ENCODE measurements at regions not wholly inside any gene's neighbourhood (a gene's known extent, or its start where the extent isn't known, plus 50 kb on each side); places are given as distances from the start of the nearest gene placed in this dataset.
A peak's percentile ranks its signal among the peaks of the same experiment; 100 is the strongest.

GRCh38 chr1:221594576-221594975 lies 147.3 kb downstream of the DUSP10 start:
- H3K9me3 ChIP-seq (replicated peaks in 1 of 2; ENCODE audit: control insufficient read depth in 2 of 2, insufficient read depth in 1 of 2, low read depth in 1 of 2, low read length in 2 of 2), result no peaks in the 10 kb centered on the region
- WGBS, 2 donors (ENCODE audit: extremely low coverage in 2 of 2, insufficient read length in 2 of 2, insufficient replicate concordance in 1 of 2), result no CpG with 5 or more reads among the region's 2 CpGs
- peaks cover 0 to 1% of the 10 kb centered on the region in 2 donors for H3K4me1 ChIP-seq (ENCODE audit: control insufficient read depth in 2 of 2, insufficient read depth in 1 of 2, low read depth in 1 of 2, low read length in 2 of 2)
- H3K9ac ChIP-seq (ENCODE audit: low read depth, low read length, poor library complexity), result no peak overlapping the region
- no peak overlapping the region for H3K23ac ChIP-seq (ENCODE audit: low read depth, low read length, poor library complexity)
- no peaks in the 10 kb centered on the region for H3K36me3 ChIP-seq (replicated peaks in 1 of 2; ENCODE audit: control insufficient read depth in 2 of 2, insufficient read depth in 2 of 2, low read length in 2 of 2)
- H3K27me3 ChIP-seq (ENCODE audit: control insufficient read depth in 3 of 3, insufficient read depth in 3 of 3, low read depth in 1 of 3, low read length in 3 of 3), result no peaks in the 10 kb centered on the region
- H3K4me3 ChIP-seq (ENCODE audit: low read length in 2 of 2), result no peak overlapping the region
- no peak overlapping the region for H2BK15ac ChIP-seq (ENCODE audit: low read length)
- H3K14ac ChIP-seq (ENCODE audit: low read length), result no peak overlapping the region
- H4K8ac ChIP-seq (ENCODE audit: low read depth, low read length), result no peak overlapping the region
- no peak overlapping the region for H2BK120ac ChIP-seq (ENCODE audit: low read depth, low read length)
- no peak overlapping the region for H2BK5ac ChIP-seq (ENCODE audit: low read length)
- no peak overlapping the region for H2BK12ac ChIP-seq (ENCODE audit: low read length)
- H3K27ac ChIP-seq (replicated peaks; ENCODE audit: low read length), result no peak overlapping the region
- H3K4ac ChIP-seq (ENCODE audit: low read length), result no peak overlapping the region
- H2AK5ac ChIP-seq (ENCODE audit: low read depth, low read length), result no peak overlapping the region
- H4K91ac ChIP-seq (ENCODE audit: low read depth, low read length, poor library complexity), result no peak overlapping the region
- peak overlapping the region; percentile 40 for H2AFZ ChIP-seq (ENCODE audit: low read length)
- no peak for DNase-seq (ENCODE audit: low spot score)
- H3K4me2 ChIP-seq (ENCODE audit: insufficient read depth, low read length, poor library complexity, severe bottlenecking), result no peak overlapping the region
- no peak overlapping the region for H3K18ac ChIP-seq (ENCODE audit: low read length)
- H3K79me1 ChIP-seq (ENCODE audit: low read depth, low read length), result no peaks in the 10 kb centered on the region

GRCh38 chr1:221598122-221598521 lies 143.8 kb downstream of the DUSP10 start:
- no peak overlapping the region for H3K18ac ChIP-seq (ENCODE audit: low read length)

GRCh38 chr1:221601166-221601565 lies 140.7 kb downstream of the DUSP10 start:
- Histone ChIP-seq H3K14ac (ENCODE audit: low read length) (no peak overlapping the region), H3K9ac (ENCODE audit: low read depth, low read length, poor library complexity) (no peak overlapping the region), H3K9me3 (replicated peaks in 1 of 2; ENCODE audit: control insufficient read depth in 2 of 2, insufficient read depth in 1 of 2, low read depth in 1 of 2, low read length in 2 of 2) (no peaks in the 10 kb centered on the region), H2BK5ac (ENCODE audit: low read length) (no peak overlapping the region), H2AK5ac (ENCODE audit: low read depth, low read length) (no peak overlapping the region), H3K4ac (ENCODE audit: low read length) (no peak overlapping the region), H2BK12ac (ENCODE audit: low read length) (no peak overlapping the region), H3K18ac (ENCODE audit: low read length) (no peak overlapping the region), H3K4me3 (ENCODE audit: low read length in 2 of 2) (no peak overlapping the region), H3K79me1 (ENCODE audit: low read depth, low read length) (no peaks in the 10 kb centered on the region), H3K4me2 (ENCODE audit: insufficient read depth, low read length, poor library complexity, severe bottlenecking) (no peak overlapping the region), H3K27me3 (ENCODE audit: control insufficient read depth in 3 of 3, insufficient read depth in 3 of 3, low read depth in 1 of 3, low read length in 3 of 3) (no peaks in the 10 kb centered on the region), H4K91ac (ENCODE audit: low read depth, low read length, poor library complexity) (no peak overlapping the region), H3K36me3 (replicated peaks in 1 of 2; ENCODE audit: control insufficient read depth in 2 of 2, insufficient read depth in 2 of 2, low read length in 2 of 2) (no peaks in the 10 kb centered on the region), H3K27ac (replicated peaks; ENCODE audit: low read length) (no peak overlapping the region), H2AFZ (ENCODE audit: low read length) (no peak overlapping the region), H3K23ac (ENCODE audit: low read depth, low read length, poor library complexity) (no peak overlapping the region), H3K4me1 (ENCODE audit: control insufficient read depth in 2 of 2, insufficient read depth in 1 of 2, low read depth in 1 of 2, low read length in 2 of 2) (no peaks in the 10 kb centered on the region), H2BK120ac (ENCODE audit: low read depth, low read length) (no peak overlapping the region), H4K8ac (ENCODE audit: low read depth, low read length) (no peak overlapping the region), H2BK15ac (ENCODE audit: low read length) (no peak overlapping the region)
- DNase-seq (ENCODE audit: low spot score), result no peak

More at GRCh38 chr1:221598122-221598521, 143.8 kb downstream of the DUSP10 start:
- no peak overlapping the region for H3K23ac ChIP-seq (ENCODE audit: low read depth, low read length, poor library complexity)
- H3K4me2 ChIP-seq (ENCODE audit: insufficient read depth, low read length, poor library complexity, severe bottlenecking), result no peak overlapping the region
- no peaks in the 10 kb centered on the region for H3K36me3 ChIP-seq (replicated peaks in 1 of 2; ENCODE audit: control insufficient read depth in 2 of 2, insufficient read depth in 2 of 2, low read length in 2 of 2)
- no peak overlapping the region for H2BK12ac ChIP-seq (ENCODE audit: low read length)
- WGBS, 2 donors (ENCODE audit: extremely low coverage in 2 of 2, insufficient read length in 2 of 2, insufficient replicate concordance in 1 of 2), result no CpG with 5 or more reads among the region's 6 CpGs
- no peak overlapping the region for H3K9ac ChIP-seq (ENCODE audit: low read depth, low read length, poor library complexity)
- H4K91ac ChIP-seq (ENCODE audit: low read depth, low read length, poor library complexity), result no peak overlapping the region
- H3K27ac ChIP-seq (replicated peaks; ENCODE audit: low read length), result no peak overlapping the region
- no peak overlapping the region for H2AFZ ChIP-seq (ENCODE audit: low read length)
- H2BK15ac ChIP-seq (ENCODE audit: low read length), result no peak overlapping the region
- no peaks in the 10 kb centered on the region for H3K79me1 ChIP-seq (ENCODE audit: low read depth, low read length)
- DNase-seq (ENCODE audit: low spot score), result no peak
- no peak overlapping the region for H3K4me3 ChIP-seq (ENCODE audit: low read length in 2 of 2)
- H2BK120ac ChIP-seq (ENCODE audit: low read depth, low read length), result no peak overlapping the region
- no peaks in the 10 kb centered on the region for H3K9me3 ChIP-seq (replicated peaks in 1 of 2; ENCODE audit: control insufficient read depth in 2 of 2, insufficient read depth in 1 of 2, low read depth in 1 of 2, low read length in 2 of 2)
- H3K27me3 ChIP-seq (ENCODE audit: control insufficient read depth in 3 of 3, insufficient read depth in 3 of 3, low read depth in 1 of 3, low read length in 3 of 3), result no peaks in the 10 kb centered on the region
- H3K14ac ChIP-seq (ENCODE audit: low read length), result no peak overlapping the region
- peaks cover 0 to 1% of the 10 kb centered on the region in 2 donors for H3K4me1 ChIP-seq (ENCODE audit: control insufficient read depth in 2 of 2, insufficient read depth in 1 of 2, low read depth in 1 of 2, low read length in 2 of 2)
- no peak overlapping the region for H3K4ac ChIP-seq (ENCODE audit: low read length)
- H4K8ac ChIP-seq (ENCODE audit: low read depth, low read length), result no peak overlapping the region
- no peak overlapping the region for H2BK5ac ChIP-seq (ENCODE audit: low read length)
- H2AK5ac ChIP-seq (ENCODE audit: low read depth, low read length), result no peak overlapping the region

GRCh38 chr1:221602830-221603229 lies 139.1 kb downstream of the DUSP10 start:
- no peaks in the 10 kb centered on the region for H3K9me3 ChIP-seq (replicated peaks in 1 of 2; ENCODE audit: control insufficient read depth in 2 of 2, insufficient read depth in 1 of 2, low read depth in 1 of 2, low read length in 2 of 2)
- no peak overlapping the region for H2BK5ac ChIP-seq (ENCODE audit: low read length)
- H3K27me3 ChIP-seq (ENCODE audit: control insufficient read depth in 3 of 3, insufficient read depth in 3 of 3, low read depth in 1 of 3, low read length in 3 of 3), result no peaks in the 10 kb centered on the region
- no peak overlapping the region for H3K14ac ChIP-seq (ENCODE audit: low read length)
- H3K27ac ChIP-seq (replicated peaks; ENCODE audit: low read length), result no peak overlapping the region
- no peak overlapping the region for H2AFZ ChIP-seq (ENCODE audit: low read length)
- H2BK120ac ChIP-seq (ENCODE audit: low read depth, low read length), result no peak overlapping the region
- H4K91ac ChIP-seq (ENCODE audit: low read depth, low read length, poor library complexity), result no peak overlapping the region
- no peaks in the 10 kb centered on the region for H3K36me3 ChIP-seq (replicated peaks in 1 of 2; ENCODE audit: control insufficient read depth in 2 of 2, insufficient read depth in 2 of 2, low read length in 2 of 2)
- no peak overlapping the region for H2BK15ac ChIP-seq (ENCODE audit: low read length)
- H2BK12ac ChIP-seq (ENCODE audit: low read length), result no peak overlapping the region
- H4K8ac ChIP-seq (ENCODE audit: low read depth, low read length), result no peak overlapping the region
- H3K9ac ChIP-seq (ENCODE audit: low read depth, low read length, poor library complexity), result no peak overlapping the region
- no peak overlapping the region for H3K4me2 ChIP-seq (ENCODE audit: insufficient read depth, low read length, poor library complexity, severe bottlenecking)
- no peaks in the 10 kb centered on the region for H3K79me1 ChIP-seq (ENCODE audit: low read depth, low read length)
- no CpG with 5 or more reads among the region's 2 CpGs for WGBS, 2 donors (ENCODE audit: extremely low coverage in 2 of 2, insufficient read length in 2 of 2, insufficient replicate concordance in 1 of 2)
- no peak for DNase-seq (ENCODE audit: low spot score)
- no peak overlapping the region for H3K4me3 ChIP-seq (ENCODE audit: low read length in 2 of 2)
- no peaks in the 10 kb centered on the region for H3K4me1 ChIP-seq (ENCODE audit: control insufficient read depth in 2 of 2, insufficient read depth in 1 of 2, low read depth in 1 of 2, low read length in 2 of 2)
- H3K23ac ChIP-seq (ENCODE audit: low read depth, low read length, poor library complexity), result no peak overlapping the region
- H2AK5ac ChIP-seq (ENCODE audit: low read depth, low read length), result no peak overlapping the region
- H3K4ac ChIP-seq (ENCODE audit: low read length), result no peak overlapping the region
- H3K18ac ChIP-seq (ENCODE audit: low read length), result no peak overlapping the region

All from neuronal stem cell (in vitro differentiated cells).